ENCODE measurements at regions not wholly inside any gene's neighbourhood (a gene's known extent, or its start where the extent isn't known, plus 50 kb on each side); places are given as distances from the start of the nearest gene placed in this dataset.

GRCh38 chr11:103729617-103730016, 306.8 kb upstream of the DDI1 start:
- no peak for DNase-seq (ENCODE audit: extremely low read depth, insufficient read length)
- Histone ChIP-seq H3K36me3 (ENCODE audit: control insufficient read depth, insufficient read depth, low read length) (no peaks in the 10 kb centered on the region), H3K27me3 (replicated peaks; ENCODE audit: control insufficient read depth, insufficient read depth, low read length) (no peaks in the 10 kb centered on the region), H3K4me3 (replicated peaks; ENCODE audit: low read depth, low read length) (no peak overlapping the region)
- TF ChIP-seq CTCF (IDR thresholded peaks at IDR 0.05; ENCODE audit: insufficient read depth, low read length, poor library complexity, severe bottlenecking): no peak

- TF ChIP-seq CTCF (IDR thresholded peaks at IDR 0.05; ENCODE audit: insufficient read depth, low read length, poor library complexity, severe bottlenecking): no peak
- Histone ChIP-seq H3K27me3 (replicated peaks; ENCODE audit: control insufficient read depth, insufficient read depth, low read length) (no peaks in the 10 kb centered on the region), H3K4me3 (replicated peaks; ENCODE audit: low read depth, low read length) (no peak overlapping the region), H3K36me3 (ENCODE audit: control insufficient read depth, insufficient read depth, low read length) (no peaks in the 10 kb centered on the region)
- no peak for DNase-seq (ENCODE audit: extremely low read depth, insufficient read length)
Measured at GRCh38 chr11:103730131-103730940, 306.1 kb upstream of the DDI1 start.

- H3K36me3 ChIP-seq (ENCODE audit: control insufficient read depth, insufficient read depth, low read length): no peaks in the 10 kb centered on the region
- no peak for DNase-seq (ENCODE audit: extremely low read depth, insufficient read length)
- H3K27me3 ChIP-seq (replicated peaks; ENCODE audit: control insufficient read depth, insufficient read depth, low read length): no peaks in the 10 kb centered on the region
- H3K4me3 ChIP-seq (replicated peaks; ENCODE audit: low read depth, low read length): no peak overlapping the region
- no peak for TF ChIP-seq CTCF (IDR thresholded peaks at IDR 0.05; ENCODE audit: insufficient read depth, low read length, poor library complexity, severe bottlenecking)
Measured at GRCh38 chr11:103731670-103732069, 304.8 kb upstream of the DDI1 start.

- Histone ChIP-seq H3K4me3 (replicated peaks; ENCODE audit: low read depth, low read length) (no peak overlapping the region), H3K27me3 (replicated peaks; ENCODE audit: control insufficient read depth, insufficient read depth, low read length) (no peaks in the 10 kb centered on the region), H3K36me3 (ENCODE audit: control insufficient read depth, insufficient read depth, low read length) (no peaks in the 10 kb centered on the region)
- no peak for DNase-seq (ENCODE audit: extremely low read depth, insufficient read length)
- TF ChIP-seq CTCF (IDR thresholded peaks at IDR 0.05; ENCODE audit: insufficient read depth, low read length, poor library complexity, severe bottlenecking): no peak
Measured at GRCh38 chr11:103733889-103734288, 302.6 kb upstream of the DDI1 start.

- no peak for TF ChIP-seq CTCF (IDR thresholded peaks at IDR 0.05; ENCODE audit: insufficient read depth, low read length, poor library complexity, severe bottlenecking)
- DNase-seq (ENCODE audit: extremely low read depth, insufficient read length): no peak
- Histone ChIP-seq H3K27me3 (replicated peaks; ENCODE audit: control insufficient read depth, insufficient read depth, low read length) (no peaks in the 10 kb centered on the region), H3K36me3 (ENCODE audit: control insufficient read depth, insufficient read depth, low read length) (no peaks in the 10 kb centered on the region), H3K4me3 (replicated peaks; ENCODE audit: low read depth, low read length) (no peak overlapping the region)
Measured at GRCh38 chr11:103735497-103736032, 300.9 kb upstream of the DDI1 start.
